Peyer's patch (tissue), 4 donors: ENCODE measurements at regions not wholly inside any gene's neighbourhood (a gene's known extent, or its start where the extent isn't known, plus 50 kb on each side); places are given as distances from the start of the nearest gene placed in this dataset.

ENCODE experiments used
- POLR2A ChIP-seq, 2 donors: fragments of 450-650 bp; IDR thresholded peaks; one replicate each; pipeline ENCODE4 v1.5.1; 2017; ENCODE audit warnings: antibody characterized with exemption in 2 of 2, mild to moderate bottlenecking in 2 of 2, moderate library complexity in 2 of 2
- TF ChIP-seq, protein P1 (sequence below), 6 experiments: fragments of 450-650 bp in 4 of 6; fragments of 200-600 bp in 2 of 6; sonication (generic) in 1 of 6; IDR thresholded peaks; one replicate each; pipeline ENCODE4 v1.5.1; 2017 to 2019; ENCODE audit warnings: antibody characterized with exemption in 6 of 6, mild to moderate bottlenecking in 3 of 6, moderate library complexity in 1 of 6

DNA sequence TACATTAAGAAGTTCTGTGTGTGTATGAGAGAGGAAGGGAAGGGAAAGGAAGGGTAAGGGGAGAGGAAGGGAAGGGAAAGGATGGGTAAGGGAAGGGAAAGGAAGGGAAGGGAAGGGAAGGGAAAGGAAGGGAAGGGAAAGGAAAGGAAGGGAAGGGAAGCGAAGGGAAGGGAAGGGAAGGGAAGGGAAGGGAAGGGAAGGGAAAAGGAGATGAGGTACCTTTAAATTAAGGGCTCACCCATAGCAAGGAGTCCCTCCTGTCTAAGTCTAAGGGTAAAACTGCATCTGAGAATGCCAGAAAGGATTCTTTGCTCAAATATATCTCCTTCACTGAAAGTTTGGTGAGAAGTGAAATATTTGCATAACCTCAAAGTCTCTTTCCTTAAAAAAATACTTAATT is 572.1 kb upstream of the ADAMTS9 start:
- TF ChIP-seq, protein P1, sequence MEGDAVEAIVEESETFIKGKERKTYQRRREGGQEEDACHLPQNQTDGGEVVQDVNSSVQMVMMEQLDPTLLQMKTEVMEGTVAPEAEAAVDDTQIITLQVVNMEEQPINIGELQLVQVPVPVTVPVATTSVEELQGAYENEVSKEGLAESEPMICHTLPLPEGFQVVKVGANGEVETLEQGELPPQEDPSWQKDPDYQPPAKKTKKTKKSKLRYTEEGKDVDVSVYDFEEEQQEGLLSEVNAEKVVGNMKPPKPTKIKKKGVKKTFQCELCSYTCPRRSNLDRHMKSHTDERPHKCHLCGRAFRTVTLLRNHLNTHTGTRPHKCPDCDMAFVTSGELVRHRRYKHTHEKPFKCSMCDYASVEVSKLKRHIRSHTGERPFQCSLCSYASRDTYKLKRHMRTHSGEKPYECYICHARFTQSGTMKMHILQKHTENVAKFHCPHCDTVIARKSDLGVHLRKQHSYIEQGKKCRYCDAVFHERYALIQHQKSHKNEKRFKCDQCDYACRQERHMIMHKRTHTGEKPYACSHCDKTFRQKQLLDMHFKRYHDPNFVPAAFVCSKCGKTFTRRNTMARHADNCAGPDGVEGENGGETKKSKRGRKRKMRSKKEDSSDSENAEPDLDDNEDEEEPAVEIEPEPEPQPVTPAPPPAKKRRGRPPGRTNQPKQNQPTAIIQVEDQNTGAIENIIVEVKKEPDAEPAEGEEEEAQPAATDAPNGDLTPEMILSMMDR (IDR thresholded peaks at IDR 0.05) = no peak
- no peak for TF ChIP-seq POLR2A (IDR thresholded peaks at IDR 0.05)
